ENCODE measurements at regions not wholly inside any gene's neighbourhood (a gene's known extent, or its start where the extent isn't known, plus 50 kb on each side); places are given as distances from the start of the nearest gene placed in this dataset.

DNA sequence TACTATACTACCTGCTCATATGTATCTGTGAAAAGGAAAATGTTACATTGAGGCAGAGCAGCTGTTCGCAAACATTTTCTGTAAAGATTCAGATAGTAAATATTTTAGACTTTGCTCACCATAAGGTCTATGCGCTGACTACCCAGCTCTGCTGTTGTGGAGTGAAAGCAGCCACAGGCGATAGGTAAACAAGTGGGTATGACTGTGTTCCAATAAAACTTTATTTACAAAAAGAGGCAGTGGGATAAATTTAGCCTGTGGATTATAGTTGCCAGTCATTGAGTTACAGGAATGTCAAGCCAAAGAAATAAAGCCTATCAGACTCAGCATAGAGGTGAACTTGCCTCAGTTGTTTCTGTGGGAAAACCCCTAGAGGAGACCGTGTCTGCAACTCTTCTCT lies 487.7 kb upstream of the API5 start:
- TF ChIP-seq, protein P1, sequence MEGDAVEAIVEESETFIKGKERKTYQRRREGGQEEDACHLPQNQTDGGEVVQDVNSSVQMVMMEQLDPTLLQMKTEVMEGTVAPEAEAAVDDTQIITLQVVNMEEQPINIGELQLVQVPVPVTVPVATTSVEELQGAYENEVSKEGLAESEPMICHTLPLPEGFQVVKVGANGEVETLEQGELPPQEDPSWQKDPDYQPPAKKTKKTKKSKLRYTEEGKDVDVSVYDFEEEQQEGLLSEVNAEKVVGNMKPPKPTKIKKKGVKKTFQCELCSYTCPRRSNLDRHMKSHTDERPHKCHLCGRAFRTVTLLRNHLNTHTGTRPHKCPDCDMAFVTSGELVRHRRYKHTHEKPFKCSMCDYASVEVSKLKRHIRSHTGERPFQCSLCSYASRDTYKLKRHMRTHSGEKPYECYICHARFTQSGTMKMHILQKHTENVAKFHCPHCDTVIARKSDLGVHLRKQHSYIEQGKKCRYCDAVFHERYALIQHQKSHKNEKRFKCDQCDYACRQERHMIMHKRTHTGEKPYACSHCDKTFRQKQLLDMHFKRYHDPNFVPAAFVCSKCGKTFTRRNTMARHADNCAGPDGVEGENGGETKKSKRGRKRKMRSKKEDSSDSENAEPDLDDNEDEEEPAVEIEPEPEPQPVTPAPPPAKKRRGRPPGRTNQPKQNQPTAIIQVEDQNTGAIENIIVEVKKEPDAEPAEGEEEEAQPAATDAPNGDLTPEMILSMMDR (IDR thresholded peaks at IDR 0.05) = no peak
- no peak for TF ChIP-seq POLR2A (IDR thresholded peaks at IDR 0.05)

All from transverse colon (tissue), 3 donors.